SK-N-SH treated with all-trans-retinoic acid at 6 μM for 48 hours (cell line): ENCODE measurements at regions not wholly inside any gene's neighbourhood (a gene's known extent, or its start where the extent isn't known, plus 50 kb on each side); places are given as distances from the start of the nearest gene placed in this dataset.
"Not testable (repeated sequence)": the region's sequence is repeated elsewhere in the genome, so short reads cannot be mapped to it uniquely, and the experiment has no call there.

Experiments used
- ATAC-seq: fragments of 200-7000 bp; cut with Tn5 transposase; 3 replicates; pipeline ENCODE4 v1.9.1; 2020; ENCODE audit warnings: mild to moderate bottlenecking, moderate library complexity
- ARNTL ChIP-seq: fragments of 450-650 bp; formaldehyde crosslinking; IDR thresholded peaks from 2 replicates; pipeline ENCODE4 v1.5.0; 2020; ENCODE audit warnings: low read depth, mild to moderate bottlenecking, moderate library complexity, borderline replicate concordance
- BACH2 ChIP-seq: fragments of 250-450 bp; sonication (Bioruptor Pico); IDR thresholded peaks from 2 replicates; pipeline ENCODE4 v1.9.0; 2021; ENCODE audit warnings: mild to moderate bottlenecking, borderline replicate concordance
- CREB5 ChIP-seq: fragments of 250-450 bp; sonication (Bioruptor Pico); IDR thresholded peaks from 2 replicates; pipeline ENCODE4 v1.5.1; 2020; ENCODE audit warnings: low read depth, mild to moderate bottlenecking, moderate library complexity
- CSDC2 ChIP-seq: fragments of 250-450 bp; sonication (Bioruptor Pico); IDR thresholded peaks from 2 replicates; pipeline ENCODE4 v1.5.0; 2020; ENCODE audit warnings: mild to moderate bottlenecking, moderate library complexity
- CSRNP3 ChIP-seq: fragments of 250-450 bp; sonication (Bioruptor Pico); IDR thresholded peaks from 2 replicates; pipeline ENCODE4 v1.5.1; 2021; ENCODE audit warnings: mild to moderate bottlenecking, moderate library complexity
- ESRRG ChIP-seq: fragments of 250-450 bp; sonication (Bioruptor Pico); IDR thresholded peaks from 2 replicates; pipeline ENCODE4 v1.6.1; 2021; ENCODE audit warnings: mild to moderate bottlenecking
- GLIS3 ChIP-seq: fragments of 250-450 bp; sonication (Bioruptor Pico); IDR thresholded peaks from 2 replicates; pipeline ENCODE4 v1.5.0; 2020; ENCODE audit warnings: mild to moderate bottlenecking, moderate library complexity
- ISL1 ChIP-seq: fragments of 250-450 bp; sonication (Bioruptor Pico); IDR thresholded peaks from 2 replicates; pipeline ENCODE4 v2.1.2; 2022; ENCODE audit warnings: mild to moderate bottlenecking, moderate library complexity
- OSR1 ChIP-seq: fragments of 250-450 bp; sonication (Bioruptor Pico); IDR thresholded peaks from 2 replicates; pipeline ENCODE4 v1.8.0; 2022; ENCODE audit warnings: moderate library complexity, mild to moderate bottlenecking, inconsistent platforms
- PATZ1 ChIP-seq: fragments of 250-450 bp; sonication (Bioruptor Pico); IDR thresholded peaks from 2 replicates; pipeline ENCODE4 v1.8.0; 2020; ENCODE audit warnings: mild to moderate bottlenecking, moderate library complexity, borderline replicate concordance
- POU6F1 ChIP-seq: fragments of 250-450 bp; sonication (Bioruptor Pico); IDR thresholded peaks from 2 replicates; pipeline ENCODE4 v1.8.0; 2021; ENCODE audit warnings: low read depth, mild to moderate bottlenecking, moderate library complexity, borderline replicate concordance
- PPARA ChIP-seq: fragments of 250-450 bp; sonication (Bioruptor Pico); IDR thresholded peaks from 2 replicates; pipeline ENCODE4 v1.5.0; 2020; ENCODE audit warnings: mild to moderate bottlenecking, borderline replicate concordance
- RARB ChIP-seq: fragments of 250-450 bp; sonication (Bioruptor Pico); IDR thresholded peaks from 2 replicates; pipeline ENCODE4 v1.8.0; 2021; ENCODE audit warnings: mild to moderate bottlenecking, moderate library complexity
- TCF4 ChIP-seq: fragments of 250-450 bp; sonication (Bioruptor Pico); IDR thresholded peaks from 2 replicates; pipeline ENCODE4 v1.8.0; 2021; ENCODE audit warnings: mild to moderate bottlenecking, moderate library complexity, borderline replicate concordance
- TSHZ2 ChIP-seq: fragments of 250-450 bp; sonication (Bioruptor Pico); IDR thresholded peaks from 2 replicates; pipeline ENCODE4 v1.5.0; 2020; ENCODE audit warnings: mild to moderate bottlenecking, moderate library complexity
- ZC3H10 ChIP-seq: fragments of 250-450 bp; sonication (Bioruptor Pico); IDR thresholded peaks from 2 replicates; pipeline ENCODE4 v1.5.1; 2021; ENCODE audit warnings: mild to moderate bottlenecking, moderate library complexity
- ZFP3 ChIP-seq: fragments of 250-450 bp; sonication (Bioruptor Pico); IDR thresholded peaks from 2 replicates; pipeline ENCODE4 v1.5.0; 2020; ENCODE audit warnings: mild to moderate bottlenecking, moderate library complexity
- ZFP30 ChIP-seq: fragments of 450-650 bp; formaldehyde crosslinking; IDR thresholded peaks from 2 replicates; pipeline ENCODE4 v1.5.0; 2022; ENCODE audit warnings: mild to moderate bottlenecking, moderate library complexity
- ZNF565 ChIP-seq: fragments of 450-650 bp; formaldehyde crosslinking; conservative IDR thresholded peaks from 2 replicates; pipeline ENCODE4 v1.5.0; 2020; ENCODE audit warnings: low read depth, mild to moderate bottlenecking, moderate library complexity
- ZNF70 ChIP-seq: fragments of 450-650 bp; formaldehyde crosslinking; IDR thresholded peaks from 2 replicates; pipeline ENCODE4 v1.5.0; 2020; ENCODE audit warnings: mild to moderate bottlenecking, moderate library complexity
- ZNF8 ChIP-seq: fragments of 450-650 bp; formaldehyde crosslinking; IDR thresholded peaks from 2 replicates; pipeline ENCODE4 v1.5.0; 2020; ENCODE audit warnings: mild to moderate bottlenecking, moderate library complexity

GRCh38 chr20:30811885-30812671 lies 445.4 kb upstream of the DEFB115 start:
- peak; percentile 87 for ATAC-seq
- TF ChIP-seq PPARA (no peak), POU6F1 (CRISPR knock-in tag) (no peak), ZNF565 (CRISPR knock-in tag) (no peak), ARNTL (no peak), OSR1 (no peak), ZFP30 (no peak), TSHZ2 (no peak), RARB (no peak), ISL1 (no peak), ZNF70 (CRISPR knock-in tag) (no peak)

GRCh38 chr20:30812739-30813411 lies 444.6 kb upstream of the DEFB115 start:
- no peak for ATAC-seq
- TF ChIP-seq OSR1 (no peak), ISL1 (no peak), PATZ1 (CRISPR knock-in tag) (no peak), CSRNP3 (CRISPR knock-in tag) (no peak), ESRRG (CRISPR knock-in tag) (no peak), ZFP30 (no peak), ZFP3 (CRISPR knock-in tag) (no peak), CREB5 (no peak), TCF4 (CRISPR knock-in tag) (no peak), BACH2 (CRISPR knock-in tag) (no peak), CSDC2 (no peak), ZC3H10 (no peak), ZNF8 (no peak), POU6F1 (CRISPR knock-in tag) (no peak), GLIS3 (CRISPR knock-in tag) (no peak), PPARA (no peak)

GRCh38 chr20:30813412-30814311 lies 443.8 kb upstream of the DEFB115 start:
- not testable (repeated sequence) for ATAC-seq

GRCh38 chr20:30814312-30814639 lies 443.2 kb upstream of the DEFB115 start:
- ATAC-seq = peak; percentile 12; the same call in 1 of the 3 replicates

- peak; percentile 8; the same call in 1 of the 3 replicates for ATAC-seq
These were observed 442.4 kb upstream of the DEFB115 start for GRCh38 chr20:30815027-30815576.
